A549 (cell line): ENCODE measurements at regions not wholly inside any gene's neighbourhood (a gene's known extent, or its start where the extent isn't known, plus 50 kb on each side); places are given as distances from the start of the nearest gene placed in this dataset.
A peak's percentile ranks its signal among the peaks of the same experiment; 100 is the strongest.

ENCODE experiments used
- ATAC-seq, 2 experiments: fragments of 200-7000 bp in 1 of 2; fragments of >200 bp in 1 of 2; cut with Nextera tagmentation in 1 of 2; cut with Tn5 transposase in 1 of 2; 3 replicates each; pipeline versions ENCODE4 v1.8.0 to v1.9.1; 2018 to 2020; ENCODE audit warnings: mild to moderate bottlenecking in 1 of 2, moderate library complexity in 1 of 2
- CTCF ChIA-PET: fragments of 300-600 bp; sonication (Branson Sonifier 250); formaldehyde crosslinking; extraction: SDS; loops from one replicate; lab custom pipeline; 2021; ENCODE audit warnings: antibody characterized with exemption, inconsistent platforms; lab: Yijun Ruan, JAX
- POLR2A ChIA-PET: fragments of 350-600 bp; formaldehyde crosslinking; extraction: SDS; loops from one replicate; lab custom pipeline; 2021; ENCODE audit warnings: antibody characterized with exemption, inconsistent platforms; lab: Yijun Ruan, JAX
- DNase-seq, 2 experiments: peaks; one replicate each; pipeline versions ENCODE4 v3.0.0 to v3.0.0-alpha.2; 2011 to 2016; ENCODE audit warnings: low read depth in 1 of 2, low spot score in 1 of 2
- FAIRE-seq: peaks from 2 replicates; lab custom pipeline; 2011; peaks lifted over from hg19 to GRCh38; lab: Jason Lieb, UNC
- H3K27ac ChIP-seq, 2 experiments: fragments of >200 bp; sonication (Bioruptor Twin); formaldehyde crosslinking; 3 replicates each; pipeline ENCODE4 v1.5.1; 2016 to 2017
- H3K4me1 ChIP-seq: fragments of >200 bp; sonication (Bioruptor Twin); formaldehyde crosslinking; 3 replicates; pipeline ENCODE4 v1.6.1; 2016
- H3K4me2 ChIP-seq: fragments of >200 bp; sonication (Bioruptor Twin); formaldehyde crosslinking; 3 replicates; pipeline ENCODE4 v1.6.1; 2016
- H3K4me3 ChIP-seq: fragments of >200 bp; sonication (Bioruptor Twin); formaldehyde crosslinking; 3 replicates; pipeline ENCODE4 v1.5.1; 2016
- H3K9me3 ChIP-seq: fragments of >200 bp; sonication (Bioruptor Twin); formaldehyde crosslinking; 3 replicates; pipeline ENCODE4 v1.6.1; 2016
- CEBPB ChIP-seq, 2 experiments: fragments of >200 bp in 1 of 2; sonication (Bioruptor Twin) in 1 of 2; formaldehyde crosslinking in 1 of 2; IDR thresholded peaks; 2 replicates each; pipeline ENCODE4 v1.6.1; 2012 to 2016
- CHD4 ChIP-seq: fragments of 200-600 bp; sonication (generic); IDR thresholded peaks from 2 replicates; pipeline ENCODE4 v1.6.1; 2016; ENCODE audit warnings: antibody characterized with exemption, mild to moderate bottlenecking, borderline replicate concordance
- FOSB ChIP-seq: fragments of 250-450 bp; sonication (Bioruptor Pico); IDR thresholded peaks from 2 replicates; pipeline ENCODE4 v1.5.0; 2020; ENCODE audit warnings: mild to moderate bottlenecking, moderate library complexity
- FOXS1 ChIP-seq: fragments of 250-450 bp; sonication (Bioruptor Pico); IDR thresholded peaks from 2 replicates; pipeline ENCODE4 v1.5.0; 2020; ENCODE audit warnings: mild to moderate bottlenecking, moderate library complexity
- HOXB13 ChIP-seq: fragments of 250-450 bp; sonication (Bioruptor Pico); IDR thresholded peaks from 2 replicates; pipeline ENCODE4 v1.5.0; 2020; ENCODE audit warnings: low read depth, mild to moderate bottlenecking, moderate library complexity
- HOXB5 ChIP-seq: fragments of 250-450 bp; sonication (Bioruptor Pico); IDR thresholded peaks from 2 replicates; pipeline ENCODE4 v1.5.0; 2020; ENCODE audit warnings: mild to moderate bottlenecking, moderate library complexity
- JUNB ChIP-seq: fragments of >200 bp; sonication (Bioruptor Twin); formaldehyde crosslinking; IDR thresholded peaks from 2 replicates; pipeline ENCODE4 v1.6.1; 2016
- KDM5A ChIP-seq: fragments of 200-600 bp; sonication (generic); IDR thresholded peaks from 2 replicates; pipeline ENCODE4 v1.6.1; 2016; ENCODE audit warnings: antibody characterized with exemption, mild to moderate bottlenecking
- MAFK ChIP-seq: fragments of 450-650 bp; IDR thresholded peaks from 2 replicates; pipeline ENCODE4 v1.6.1; 2014; ENCODE audit not compliant: partially characterized antibody
- NPAS2 ChIP-seq: fragments of 250-450 bp; sonication (Bioruptor Pico); IDR thresholded peaks from 2 replicates; pipeline ENCODE4 v1.8.0; 2022; ENCODE audit warnings: mild to moderate bottlenecking, moderate library complexity, borderline replicate concordance
- NR3C1 ChIP-seq: fragments of >200 bp; sonication (Bioruptor Twin); formaldehyde crosslinking; IDR thresholded peaks from 3 replicates; pipeline ENCODE4 v1.6.1; 2017
- RFX5 ChIP-seq: fragments of 450-650 bp; IDR thresholded peaks from 2 replicates; pipeline ENCODE4 v1.7.1; 2014; ENCODE audit warnings: antibody characterized with exemption, mild to moderate bottlenecking, moderate library complexity
- SMC3 ChIP-seq: fragments of >200 bp; sonication (Bioruptor Twin); formaldehyde crosslinking; IDR thresholded peaks from 3 replicates; pipeline ENCODE4 v1.6.1; 2018; ENCODE audit warnings: inconsistent platforms
- TFCP2L1 ChIP-seq: fragments of 250-450 bp; sonication (Bioruptor Pico); IDR thresholded peaks from 2 replicates; pipeline ENCODE4 v1.5.0; 2021; ENCODE audit warnings: mild to moderate bottlenecking
- TP53 ChIP-seq: fragments of 250-450 bp; sonication (Bioruptor Pico); IDR thresholded peaks from 2 replicates; pipeline ENCODE4 v1.5.0; 2021; ENCODE audit warnings: mild to moderate bottlenecking, moderate library complexity
- ZC3H11A ChIP-seq: fragments of 450-650 bp; IDR thresholded peaks from 2 replicates; pipeline ENCODE4 v1.6.1; 2014; ENCODE audit warnings: antibody characterized with exemption, mild to moderate bottlenecking
- ZFP36 ChIP-seq: fragments of 450-650 bp; IDR thresholded peaks from 2 replicates; pipeline ENCODE4 v1.6.1; 2014; ENCODE audit warnings: borderline replicate concordance; ENCODE audit not compliant: partially characterized antibody
- ZNF302 ChIP-seq: fragments of 250-450 bp; sonication (Bioruptor Pico); IDR thresholded peaks from 2 replicates; pipeline ENCODE4 v1.9.0; 2021; ENCODE audit warnings: inconsistent platforms, mild to moderate bottlenecking, moderate library complexity
- WGBS: methylation state at CpG from one replicate; pipeline ENCODE4 v1.1.6; 2017; ENCODE audit errors: missing lambda C conversion rate; 5-methylcytosine and 5-hydroxymethylcytosine counted together
- TF ChIP-seq, protein P1 (sequence below): fragments of >200 bp; sonication (Bioruptor Twin); formaldehyde crosslinking; IDR thresholded peaks from 2 replicates; pipeline ENCODE4 v1.6.1; 2016
- TF ChIP-seq, protein P2 (sequence below): fragments of 450-650 bp; IDR thresholded peaks from 2 replicates; pipeline ENCODE4 v1.6.1; 2014; ENCODE audit warnings: antibody characterized with exemption
- TF ChIP-seq, protein P3 (sequence below): IDR thresholded peaks from 2 replicates; pipeline ENCODE4 v1.6.1; 2012
- TF ChIP-seq, protein P4 (sequence below): fragments of >200 bp; sonication (Bioruptor Twin); formaldehyde crosslinking; IDR thresholded peaks from 3 replicates; pipeline ENCODE4 v1.5.1; 2016
- TF ChIP-seq, protein P5 (sequence below): fragments of 250-450 bp; sonication (Bioruptor Pico); IDR thresholded peaks from 2 replicates; pipeline ENCODE4 v1.5.0; 2020; ENCODE audit warnings: low read depth, mild to moderate bottlenecking, moderate library complexity

DNA sequence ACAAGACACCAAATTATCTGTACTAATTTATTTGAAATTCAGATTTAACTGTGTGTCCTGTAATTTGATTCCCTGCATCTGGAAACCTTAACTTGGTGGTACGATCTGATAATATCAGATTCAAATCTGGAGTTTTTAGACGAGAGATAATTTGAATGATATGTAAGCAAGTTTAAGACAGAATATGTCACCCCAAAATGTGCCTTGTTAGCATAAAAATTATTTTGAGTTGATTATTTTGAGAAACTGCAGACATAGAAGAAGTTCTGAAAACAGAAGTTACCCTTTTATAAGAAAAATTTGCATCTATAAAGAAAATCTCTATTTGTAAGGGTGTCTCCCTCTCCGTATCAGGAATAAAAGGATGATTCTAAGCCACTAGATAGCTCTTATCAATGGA, 1202.8 kb downstream of the ROBO2 start:
- WGBS: under 1% methylated on average over 3 of the region's 3 CpGs
- ChIA-PET CTCF (no interaction called here), POLR2A (no interaction called here)
- no peak overlapping the region for H3K4me3 ChIP-seq
- no peaks in the 10 kb centered on the region for H3K4me1 ChIP-seq
- ATAC-seq: no peak
- peak; percentile 26 for TF ChIP-seq MAFK
- no peak for TF ChIP-seq HOXB13 (CRISPR knock-in tag)
- TF ChIP-seq NR3C1: no peak
- TF ChIP-seq NPAS2 (CRISPR knock-in tag): no peak
- TF ChIP-seq, all 56 proteins: peak for 1
- Histone ChIP-seq H3K4me2 (no peak overlapping the region), H3K27ac (no peak overlapping the region), H3K9me3 (no peaks in the 10 kb centered on the region)
- no peak for DNase-seq
- FAIRE-seq: no peak

DNA sequence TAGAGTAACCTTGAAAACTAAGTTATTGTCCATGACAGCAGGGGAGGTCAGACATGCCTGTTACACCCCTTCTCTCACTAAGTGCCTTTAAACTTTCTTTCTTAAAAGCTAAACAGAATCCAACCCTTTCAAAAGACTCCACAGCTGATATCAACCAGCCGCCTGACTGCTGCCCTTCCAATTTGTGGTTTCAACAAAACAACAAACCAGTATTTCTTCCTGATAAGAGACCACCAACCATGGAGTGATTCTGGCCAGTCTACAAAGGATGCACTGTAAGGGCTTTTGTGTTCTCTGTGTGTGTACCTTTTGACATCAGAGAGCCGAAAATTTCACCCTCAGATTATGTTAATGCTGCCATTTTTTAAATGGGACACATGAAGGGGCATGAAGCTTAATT, 1204.2 kb downstream of the ROBO2 start:
- ATAC-seq: no peak

DNA sequence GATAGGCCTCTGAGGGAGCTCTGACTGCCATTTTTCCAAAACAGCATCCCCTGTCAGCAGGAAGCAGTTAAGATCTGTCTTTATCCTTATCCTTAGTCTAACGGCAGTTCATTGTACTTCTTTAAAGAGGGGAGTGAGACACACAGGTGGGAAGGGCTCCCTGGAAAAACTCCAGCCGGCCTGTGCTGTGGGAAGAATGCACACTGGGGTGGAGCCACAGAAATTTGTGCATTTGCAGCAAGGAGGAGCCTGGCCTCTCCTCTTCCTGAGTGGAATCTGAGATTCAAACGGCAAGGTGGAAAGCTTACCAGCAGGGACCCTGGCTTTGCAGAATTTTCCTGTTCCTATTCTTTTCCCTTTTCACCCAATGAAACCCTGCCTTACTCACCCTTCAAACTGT, 1209.4 kb downstream of the ROBO2 start:
- H3K4me2 ChIP-seq: no peak overlapping the region
- TF ChIP-seq JUNB (no peak), TFCP2L1 (CRISPR knock-in tag) (no peak), ZFP36 (no peak), TP53 (CRISPR knock-in tag) (no peak), SMC3 (no peak), HOXB5 (CRISPR knock-in tag) (no peak), ZC3H11A (no peak), FOXS1 (CRISPR knock-in tag) (no peak)
- TF ChIP-seq, protein P1, sequence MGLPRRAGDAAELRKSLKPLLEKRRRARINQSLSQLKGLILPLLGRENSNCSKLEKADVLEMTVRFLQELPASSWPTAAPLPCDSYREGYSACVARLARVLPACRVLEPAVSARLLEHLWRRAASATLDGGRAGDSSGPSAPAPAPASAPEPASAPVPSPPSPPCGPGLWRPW: no peak
- TF ChIP-seq, protein P2, sequence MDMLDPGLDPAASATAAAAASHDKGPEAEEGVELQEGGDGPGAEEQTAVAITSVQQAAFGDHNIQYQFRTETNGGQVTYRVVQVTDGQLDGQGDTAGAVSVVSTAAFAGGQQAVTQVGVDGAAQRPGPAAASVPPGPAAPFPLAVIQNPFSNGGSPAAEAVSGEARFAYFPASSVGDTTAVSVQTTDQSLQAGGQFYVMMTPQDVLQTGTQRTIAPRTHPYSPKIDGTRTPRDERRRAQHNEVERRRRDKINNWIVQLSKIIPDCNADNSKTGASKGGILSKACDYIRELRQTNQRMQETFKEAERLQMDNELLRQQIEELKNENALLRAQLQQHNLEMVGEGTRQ: no peak
- TF ChIP-seq, all 56 proteins: peak for 0
- ChIA-PET CTCF (no interaction called here), POLR2A (no interaction called here)
- FAIRE-seq: no peak
- H3K9me3 ChIP-seq: no peaks in the 10 kb centered on the region; the same call in 2 of the 3 replicates
- H3K4me1 ChIP-seq: no peaks in the 10 kb centered on the region
- ATAC-seq: no peak
- no peak for DNase-seq
- H3K4me3 ChIP-seq: no peak overlapping the region
- no peak overlapping the region for H3K27ac ChIP-seq
- 20% methylated on average over 3 of the region's 3 CpGs for WGBS

More for the DNA sequence above, 1204.2 kb downstream of the ROBO2 start:
- Histone ChIP-seq H3K4me1 (no peaks in the 10 kb centered on the region), H3K4me2 (no peak overlapping the region), H3K27ac (no peak overlapping the region), H3K9me3 (no peaks in the 10 kb centered on the region; the same call in 2 of the 3 replicates), H3K4me3 (no peak overlapping the region)
- ChIA-PET CTCF (no interaction called here), POLR2A (no interaction called here)
- DNase-seq: no peak
- WGBS: 17% methylated on average over 2 of the region's 2 CpGs
- FAIRE-seq: no peak
- TF ChIP-seq, protein P3, sequence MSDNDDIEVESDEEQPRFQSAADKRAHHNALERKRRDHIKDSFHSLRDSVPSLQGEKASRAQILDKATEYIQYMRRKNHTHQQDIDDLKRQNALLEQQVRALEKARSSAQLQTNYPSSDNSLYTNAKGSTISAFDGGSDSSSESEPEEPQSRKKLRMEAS: no peak
- TF ChIP-seq ZNF302: no peak

DNA sequence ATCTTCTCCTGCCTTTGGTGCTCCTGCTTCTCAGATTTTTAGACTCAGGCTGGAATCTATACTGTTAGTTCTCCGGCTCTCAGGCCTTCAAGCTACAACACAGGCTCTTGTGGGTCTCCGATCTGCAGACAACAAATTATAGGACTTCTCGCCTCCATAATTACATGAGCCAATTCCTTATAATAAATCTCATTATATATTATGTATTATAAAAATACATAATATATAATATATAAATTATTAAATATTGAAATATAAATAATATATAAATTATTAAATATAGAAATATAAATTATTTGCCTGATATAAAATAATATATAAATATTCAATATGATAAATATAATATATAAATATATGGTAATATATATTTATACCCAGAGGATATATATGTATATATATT, 1214.0 kb downstream of the ROBO2 start:
- H3K4me2 ChIP-seq: no peak overlapping the region
- no peaks in the 10 kb centered on the region for H3K4me1 ChIP-seq
- no peak overlapping the region for H3K4me3 ChIP-seq
- 39% methylated on average over 3 of the region's 3 CpGs for WGBS
- FAIRE-seq: no peak
- TF ChIP-seq KDM5A (no peak), FOSB (CRISPR knock-in tag) (no peak), SMC3 (no peak), ZFP36 (no peak), CEBPB (IDR thresholded peaks at IDR 0.05) (no peak), CHD4 (no peak), RFX5 (no peak)
- TF ChIP-seq, protein P4, sequence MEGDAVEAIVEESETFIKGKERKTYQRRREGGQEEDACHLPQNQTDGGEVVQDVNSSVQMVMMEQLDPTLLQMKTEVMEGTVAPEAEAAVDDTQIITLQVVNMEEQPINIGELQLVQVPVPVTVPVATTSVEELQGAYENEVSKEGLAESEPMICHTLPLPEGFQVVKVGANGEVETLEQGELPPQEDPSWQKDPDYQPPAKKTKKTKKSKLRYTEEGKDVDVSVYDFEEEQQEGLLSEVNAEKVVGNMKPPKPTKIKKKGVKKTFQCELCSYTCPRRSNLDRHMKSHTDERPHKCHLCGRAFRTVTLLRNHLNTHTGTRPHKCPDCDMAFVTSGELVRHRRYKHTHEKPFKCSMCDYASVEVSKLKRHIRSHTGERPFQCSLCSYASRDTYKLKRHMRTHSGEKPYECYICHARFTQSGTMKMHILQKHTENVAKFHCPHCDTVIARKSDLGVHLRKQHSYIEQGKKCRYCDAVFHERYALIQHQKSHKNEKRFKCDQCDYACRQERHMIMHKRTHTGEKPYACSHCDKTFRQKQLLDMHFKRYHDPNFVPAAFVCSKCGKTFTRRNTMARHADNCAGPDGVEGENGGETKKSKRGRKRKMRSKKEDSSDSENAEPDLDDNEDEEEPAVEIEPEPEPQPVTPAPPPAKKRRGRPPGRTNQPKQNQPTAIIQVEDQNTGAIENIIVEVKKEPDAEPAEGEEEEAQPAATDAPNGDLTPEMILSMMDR: no peak
- TF ChIP-seq, protein P5, sequence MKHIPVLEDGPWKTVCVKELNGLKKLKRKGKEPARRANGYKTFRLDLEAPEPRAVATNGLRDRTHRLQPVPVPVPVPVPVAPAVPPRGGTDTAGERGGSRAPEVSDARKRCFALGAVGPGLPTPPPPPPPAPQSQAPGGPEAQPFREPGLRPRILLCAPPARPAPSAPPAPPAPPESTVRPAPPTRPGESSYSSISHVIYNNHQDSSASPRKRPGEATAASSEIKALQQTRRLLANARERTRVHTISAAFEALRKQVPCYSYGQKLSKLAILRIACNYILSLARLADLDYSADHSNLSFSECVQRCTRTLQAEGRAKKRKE (CRISPR knock-in tag): no peak
- POLR2A ChIA-PET: no interaction called here
- DNase-seq: no peak
- no peaks in the 10 kb centered on the region for H3K9me3 ChIP-seq
- CTCF ChIA-PET: no interaction called here
- no peak for ATAC-seq
- H3K27ac ChIP-seq: no peak overlapping the region
